HG02970 (cell line): ENCODE measurements at regions not wholly inside any gene's neighbourhood (a gene's known extent, or its start where the extent isn't known, plus 50 kb on each side); places are given as distances from the start of the nearest gene placed in this dataset.

Source experiments
- ATAC-seq: cut with Tn5 transposase; IDR thresholded peaks from one replicate; pipeline ENCODE4 v1.9.1; 2021; ENCODE audit warnings: mild to moderate bottlenecking, moderate library complexity, moderate number of reproducible peaks; ENCODE audit not compliant: unreplicated experiment, low FRiP score

DNA sequence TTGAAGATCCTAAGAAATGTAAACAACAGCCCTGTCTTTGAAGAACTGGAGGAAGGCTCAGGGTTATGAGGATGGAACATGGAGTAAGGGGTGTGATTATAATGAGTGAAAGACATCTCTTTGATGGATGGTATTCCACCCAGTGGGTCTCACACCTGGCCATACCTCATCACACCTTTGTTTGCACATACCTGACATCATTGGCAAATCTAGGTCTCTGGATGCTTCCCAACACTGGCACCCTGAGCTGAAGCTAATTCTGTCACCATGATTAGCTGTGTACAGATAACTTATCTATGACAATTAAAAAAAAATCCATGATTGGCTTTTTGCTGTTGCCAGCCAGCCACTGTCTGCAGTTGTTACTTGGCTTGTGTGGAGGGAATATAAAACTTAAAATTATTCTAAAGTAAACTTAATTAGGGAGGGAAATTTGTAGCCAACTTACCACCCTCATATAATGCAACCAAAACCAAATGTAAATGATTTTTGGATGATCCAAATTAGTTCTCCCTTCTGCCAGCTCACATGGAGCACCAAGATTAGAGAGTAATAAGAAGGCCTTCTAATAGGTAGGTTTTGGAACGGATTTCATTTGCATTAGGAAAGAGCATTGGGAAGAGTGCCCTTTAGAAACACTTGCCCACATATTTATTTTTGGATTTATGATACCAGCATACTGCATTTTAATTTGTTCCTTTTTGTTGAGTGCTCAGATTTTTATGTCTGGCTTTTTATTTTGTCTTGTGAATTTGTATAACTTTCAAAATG, 249.5 kb downstream of the SOX4 start:
- ATAC-seq = no peak

DNA sequence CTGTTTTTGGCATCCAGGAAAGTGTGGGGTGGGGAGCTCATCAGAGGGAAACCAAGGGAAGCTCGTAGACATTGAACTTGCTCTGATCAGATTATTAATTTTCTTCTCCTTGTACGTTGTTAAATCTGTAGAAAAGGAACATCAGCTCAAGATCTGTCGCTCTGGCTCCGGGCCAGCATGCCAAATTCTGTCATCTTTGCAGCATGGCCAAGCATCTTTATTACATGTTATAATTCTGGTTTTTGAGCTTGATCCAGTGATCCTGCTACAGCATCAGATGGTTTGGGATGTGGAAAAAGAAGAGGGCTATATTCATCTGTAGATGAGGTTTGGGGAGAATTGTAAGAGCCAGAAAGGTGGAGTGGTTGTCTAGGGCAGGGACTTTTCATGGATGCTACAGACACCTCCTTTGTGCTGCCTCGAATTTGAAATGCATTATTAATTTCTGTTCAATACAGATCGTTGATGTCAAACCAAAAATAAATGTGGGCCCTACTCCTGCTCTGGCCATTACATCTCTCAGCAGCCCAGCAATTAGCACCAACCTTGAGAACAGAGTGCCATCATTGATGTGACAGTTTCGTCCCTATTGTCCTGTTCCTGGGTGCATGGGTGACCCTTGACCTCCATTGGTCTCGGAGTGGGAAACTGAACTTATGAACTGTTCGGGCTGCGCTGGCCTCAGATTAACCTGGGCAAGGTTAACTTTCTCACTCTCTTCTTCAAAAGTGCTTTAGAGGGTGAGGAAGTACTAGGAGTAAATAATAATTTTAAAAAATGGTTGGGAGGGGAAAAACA, 250.8 kb downstream of the SOX4 start:
- no peak for ATAC-seq

DNA sequence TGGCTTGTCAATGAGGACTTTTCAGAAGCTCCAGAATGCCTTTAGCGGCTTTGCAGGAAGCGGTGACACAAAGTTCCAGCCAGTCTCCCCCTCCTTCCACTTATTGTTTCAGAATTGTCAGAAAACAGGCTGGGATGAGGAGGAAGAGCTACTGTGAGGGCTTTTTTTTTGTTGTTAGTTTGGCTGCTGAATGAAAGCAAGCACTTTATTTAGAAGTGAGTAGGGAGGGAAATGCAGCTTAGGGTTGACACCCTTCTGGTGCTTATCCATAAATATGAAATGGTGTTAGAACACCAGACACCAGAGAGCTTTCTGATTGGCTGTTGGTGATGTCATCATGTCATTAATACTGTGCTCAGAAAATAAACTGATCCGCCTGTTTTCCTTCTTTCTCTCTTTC, 251.5 kb downstream of the SOX4 start:
- ATAC-seq = no peak

DNA sequence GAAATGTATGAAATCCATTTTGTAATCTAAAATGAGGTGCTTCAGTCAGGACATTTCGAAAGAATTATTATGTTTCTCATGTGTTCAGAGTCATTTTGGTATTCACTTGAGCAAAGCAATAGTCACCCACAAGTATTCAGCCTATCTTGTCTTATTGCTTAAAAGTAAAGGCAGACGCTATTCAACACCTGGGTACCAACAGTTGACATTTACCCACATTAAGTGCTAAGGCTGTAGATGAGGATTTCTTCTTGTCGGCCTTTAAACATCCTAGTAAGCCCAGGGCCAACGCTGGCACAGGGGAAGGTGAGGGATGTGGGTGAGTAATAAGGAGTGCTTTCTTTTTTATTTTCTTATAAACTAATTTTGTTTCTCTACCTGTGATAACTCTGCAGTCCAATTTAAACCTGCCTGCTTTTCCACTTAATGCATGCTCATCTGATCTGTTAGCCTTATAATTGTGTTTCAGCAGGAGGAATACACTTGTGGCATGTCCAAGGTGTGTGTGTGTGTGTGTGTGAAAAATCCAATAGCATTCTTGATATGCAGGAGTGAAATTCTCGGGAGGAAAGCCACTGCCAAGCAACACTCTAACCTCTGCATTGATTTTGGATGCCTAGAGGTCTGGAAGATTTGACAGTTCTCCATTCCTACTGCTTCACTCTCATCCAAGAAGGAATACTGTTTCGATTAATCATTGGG, 252.0 kb downstream of the SOX4 start:
- ATAC-seq = no peak

DNA sequence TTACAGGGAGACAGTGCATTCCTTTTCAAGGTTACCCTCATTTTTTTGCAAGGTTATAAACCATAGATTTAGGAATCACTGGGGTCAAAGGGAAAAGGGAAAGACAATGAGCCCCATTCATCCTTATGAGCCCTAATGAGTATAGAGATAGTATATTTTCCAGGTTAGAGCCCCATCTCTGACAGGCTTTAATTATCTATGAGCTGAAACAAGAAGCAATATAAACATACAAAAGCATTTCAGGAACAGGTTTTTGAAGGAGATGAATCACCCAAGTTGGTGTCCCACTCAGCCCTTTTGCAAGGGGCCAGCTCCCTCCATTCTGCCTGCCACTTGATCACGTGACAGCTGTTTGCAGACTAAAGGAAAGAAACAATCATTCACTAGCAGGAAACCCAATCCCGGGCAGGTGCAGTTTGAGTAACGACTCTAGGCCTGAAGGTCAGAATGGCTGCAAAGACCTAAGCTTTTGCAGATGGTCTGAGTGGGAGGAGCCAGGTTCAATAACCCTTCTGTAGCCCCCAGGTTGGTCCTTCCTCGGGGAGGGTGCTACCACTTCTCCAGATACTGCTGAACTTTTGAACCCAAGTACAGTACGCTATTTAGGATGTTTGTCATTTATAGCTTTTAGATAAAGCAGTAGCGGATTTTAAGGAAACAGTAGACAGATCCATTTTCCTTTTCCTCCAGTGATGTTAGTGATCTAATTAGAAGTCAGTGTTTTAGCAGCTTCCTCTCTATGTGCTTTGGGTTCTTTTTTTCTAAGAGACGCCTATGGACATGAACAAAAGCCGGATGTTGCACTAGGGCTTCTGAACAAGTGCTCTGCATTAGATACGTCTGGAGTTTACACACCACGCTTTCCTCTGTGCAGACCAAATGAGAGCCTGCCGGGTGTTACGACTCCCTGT, 253.2 kb downstream of the SOX4 start:
- no peak for ATAC-seq

DNA sequence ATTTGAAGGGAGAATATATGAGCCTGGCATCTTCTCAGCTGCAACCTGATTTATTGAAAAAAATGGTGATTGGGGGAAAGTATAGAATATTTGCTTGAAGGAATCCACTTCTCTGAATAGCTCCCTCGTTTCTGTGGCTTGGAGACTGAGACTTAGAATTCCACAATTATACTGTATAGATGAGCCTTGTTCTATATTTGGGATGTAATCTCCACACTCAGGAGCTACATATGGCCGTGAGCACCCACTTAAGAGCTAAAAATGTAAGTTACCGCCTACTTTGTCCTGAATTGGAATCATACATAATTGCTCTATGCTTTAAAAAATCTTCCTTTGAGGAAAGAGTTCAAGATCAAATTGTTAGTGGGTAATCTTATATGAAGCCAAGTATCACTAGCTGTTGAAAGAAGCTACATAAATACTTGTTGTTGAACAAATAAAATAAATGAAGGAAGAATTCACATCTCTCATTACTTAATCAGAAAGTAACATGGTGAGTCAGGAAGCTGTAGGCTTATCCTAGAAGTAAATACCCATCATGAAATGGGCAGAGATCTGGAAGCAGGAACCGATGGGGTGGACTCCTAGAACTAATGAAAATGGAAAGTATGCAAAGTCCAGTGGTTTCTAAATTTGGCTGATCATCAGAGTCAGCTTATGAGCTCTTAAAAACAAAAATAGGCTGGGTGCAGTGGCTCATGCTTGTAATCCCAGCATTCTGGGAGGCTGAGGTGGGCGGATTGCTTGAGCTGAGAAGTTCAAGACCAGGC, 254.3 kb downstream of the SOX4 start:
- no peak for ATAC-seq

DNA sequence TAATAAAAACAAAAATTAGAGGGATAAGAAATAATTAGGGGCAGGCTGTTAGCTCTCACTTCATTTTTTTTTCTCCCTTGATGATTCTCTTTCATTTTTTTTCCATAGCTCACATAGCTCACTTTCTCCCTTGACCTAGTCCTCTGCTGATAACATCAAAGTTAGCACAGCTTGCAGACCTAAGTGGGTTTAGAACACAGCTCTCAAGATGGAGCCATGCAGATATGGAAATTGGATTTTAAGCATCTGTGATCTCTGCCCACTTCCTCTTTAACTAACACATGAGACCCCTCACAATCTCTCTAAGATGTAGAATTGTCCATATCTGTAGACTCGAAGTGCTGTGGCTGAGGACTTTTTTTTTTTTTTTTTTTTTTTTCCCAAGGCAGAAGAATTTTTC, 257.1 kb downstream of the SOX4 start:
- no peak for ATAC-seq

DNA sequence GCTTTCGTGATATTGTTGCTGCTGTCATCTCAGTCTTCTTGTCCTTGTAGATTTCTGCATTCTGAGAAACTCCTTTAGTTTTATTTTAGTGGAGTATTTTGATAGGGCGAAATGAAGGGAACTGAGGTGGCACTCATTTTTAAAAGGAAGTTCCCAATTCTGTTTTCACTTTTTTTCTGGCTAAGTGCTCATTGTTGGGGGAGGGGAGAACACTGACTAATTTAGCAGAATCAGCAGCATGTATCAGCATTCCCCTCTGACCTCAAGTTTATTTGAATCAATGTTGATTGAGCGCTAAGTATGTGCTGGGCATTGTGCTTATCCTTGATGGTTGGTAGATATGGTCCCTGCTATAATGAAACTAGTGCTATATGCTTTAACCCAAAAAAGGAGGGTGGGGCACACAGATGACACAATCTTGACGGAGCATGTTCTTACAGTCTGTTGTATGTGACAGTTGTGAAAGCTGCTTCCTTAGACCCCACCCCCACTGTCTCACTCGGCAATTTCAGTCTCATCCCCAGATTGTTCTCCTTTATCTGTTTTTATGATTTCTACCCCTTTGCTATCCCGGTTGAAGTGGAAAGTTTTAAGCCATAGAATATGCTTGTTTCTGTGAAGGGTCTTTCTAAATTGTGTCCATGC, 262.4 kb downstream of the SOX4 start:
- no peak for ATAC-seq

DNA sequence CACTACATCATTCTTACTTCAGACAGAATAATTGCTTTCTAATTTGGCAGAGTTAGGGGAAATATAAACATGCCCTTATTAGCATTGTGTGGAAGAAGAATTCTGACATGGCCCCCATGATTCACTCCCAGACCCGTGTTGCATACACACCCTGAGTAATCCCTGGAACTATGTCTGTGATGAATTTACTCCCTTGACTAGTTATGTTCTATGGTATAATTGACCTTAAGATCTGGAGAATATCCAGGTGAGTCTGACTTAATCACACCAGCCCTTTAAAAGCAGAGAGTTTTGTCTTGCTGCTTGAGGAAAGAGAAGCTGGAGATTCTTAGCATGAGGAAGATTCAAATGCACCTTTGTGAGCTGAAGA, 262.9 kb downstream of the SOX4 start:
- ATAC-seq = no peak

DNA sequence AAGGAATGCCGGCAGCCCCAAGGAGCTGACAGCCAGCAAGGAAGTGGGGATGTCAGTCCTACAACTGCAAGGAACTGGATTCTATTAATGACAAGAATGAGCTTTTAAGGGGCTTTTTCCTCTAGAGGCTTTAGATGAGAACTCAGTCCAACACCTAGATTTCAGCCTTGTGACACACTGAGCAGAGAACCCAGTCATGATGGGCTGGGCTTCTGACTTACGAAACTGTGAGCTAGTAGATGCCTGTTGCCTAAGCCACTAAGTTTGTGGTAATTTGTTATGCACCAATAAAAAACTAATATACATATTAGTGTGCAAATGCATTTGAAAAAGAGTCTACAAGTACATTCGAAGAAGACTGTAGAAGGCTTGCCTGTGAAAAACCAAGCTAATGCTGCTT, 263.3 kb downstream of the SOX4 start:
- ATAC-seq = no peak

DNA sequence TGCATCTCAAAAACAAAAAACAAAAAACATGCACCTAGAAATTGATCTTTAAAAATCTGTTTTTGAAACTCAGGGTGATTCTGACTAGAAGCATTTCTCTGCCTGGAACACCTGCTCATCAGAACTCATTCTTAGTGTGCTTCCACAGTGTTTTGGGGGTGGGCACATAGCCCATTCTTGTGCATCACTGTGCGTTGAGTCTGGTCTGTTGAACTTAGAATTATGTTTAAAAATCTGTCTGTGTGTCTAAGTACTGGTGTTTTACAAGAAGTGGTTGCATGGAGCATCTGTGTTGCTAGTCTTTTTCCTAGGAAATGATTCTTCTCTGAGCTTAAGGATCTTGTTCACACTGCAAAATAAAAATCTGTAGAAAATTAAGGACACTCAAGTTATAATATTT, 264.5 kb downstream of the SOX4 start:
- ATAC-seq = no peak

DNA sequence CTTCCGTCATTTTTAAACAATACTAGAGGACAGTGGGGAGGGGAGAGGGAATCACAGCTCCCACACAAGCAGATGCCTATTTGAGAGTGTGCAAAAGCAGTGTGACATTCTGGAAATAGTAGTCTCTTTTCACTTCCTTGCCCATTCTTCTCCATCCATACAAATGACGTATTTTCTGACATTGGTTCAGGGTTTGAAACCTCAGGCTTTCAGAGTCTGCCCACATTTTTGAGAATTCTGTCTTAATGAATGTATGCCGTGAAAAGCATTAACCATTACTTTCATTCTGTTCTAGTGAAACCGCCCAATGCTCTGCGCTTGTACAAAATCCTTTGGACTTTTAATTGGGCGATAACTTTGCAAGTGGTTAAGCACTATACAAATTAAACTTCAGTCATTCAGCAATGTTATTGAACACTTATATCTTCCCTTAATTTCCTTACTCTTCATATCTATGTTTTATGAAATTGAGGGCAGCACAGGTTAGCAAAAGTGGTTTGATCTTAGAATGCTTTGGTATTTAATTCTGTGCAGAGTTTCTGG, 265.7 kb downstream of the SOX4 start:
- no peak for ATAC-seq

DNA sequence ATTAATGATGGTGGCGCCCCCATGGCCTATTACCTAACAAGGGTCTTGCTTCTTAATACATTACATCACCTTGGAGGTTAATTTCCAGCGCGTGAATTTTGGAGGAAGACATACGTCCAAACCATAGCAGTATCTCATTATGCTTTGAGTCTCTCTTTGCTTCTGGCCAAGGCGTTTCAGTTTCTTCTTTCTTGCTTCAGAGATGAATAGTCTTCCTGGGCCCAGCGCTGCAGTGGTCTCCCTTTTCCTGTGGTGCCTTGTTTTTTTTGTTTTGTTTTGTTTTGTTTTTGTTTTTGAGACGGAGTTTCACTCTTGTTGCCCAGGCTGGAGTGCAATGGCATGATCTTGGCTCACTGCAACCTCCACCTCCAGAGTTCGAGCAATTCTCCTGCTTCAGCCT, 268.4 kb downstream of the SOX4 start:
- ATAC-seq = no peak

DNA sequence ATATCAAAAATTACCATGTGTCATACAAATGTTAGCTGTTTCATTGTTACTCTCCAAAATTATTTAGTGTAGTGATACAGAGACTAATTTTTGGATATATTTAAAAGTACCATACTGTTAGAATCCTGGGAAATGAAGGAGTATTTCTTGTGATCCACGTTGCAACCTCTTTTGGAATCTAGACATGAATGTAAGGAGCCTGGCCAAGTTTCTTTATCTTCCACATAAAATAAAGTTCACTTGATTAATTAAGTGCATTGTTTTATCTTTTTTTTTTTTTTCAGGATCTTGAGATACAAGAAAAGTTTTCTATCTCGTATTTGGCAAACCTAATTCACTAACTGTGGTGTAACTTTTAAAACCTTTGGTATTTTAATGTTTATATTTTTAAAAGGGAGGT, 270.7 kb downstream of the SOX4 start:
- no peak for ATAC-seq

DNA sequence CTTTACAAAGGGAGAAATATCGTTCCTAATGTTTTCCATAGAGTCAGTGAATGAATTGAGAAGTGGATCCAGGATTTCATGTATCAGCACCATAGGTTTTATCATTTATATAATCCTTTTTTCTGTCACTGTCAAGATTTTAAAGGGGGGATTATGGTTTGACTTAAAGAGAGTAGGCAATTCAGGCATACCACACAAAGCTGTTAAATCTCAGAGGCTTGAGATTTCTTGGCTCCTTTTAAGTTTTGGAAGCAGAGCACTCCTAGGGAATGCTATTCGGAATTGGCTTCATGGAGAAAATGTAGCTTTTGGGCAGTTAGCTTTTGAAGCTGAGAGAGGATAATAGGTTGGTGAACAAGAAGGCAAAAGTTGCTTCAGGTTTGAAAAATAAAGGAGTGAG, 274.7 kb downstream of the SOX4 start:
- no peak for ATAC-seq

DNA sequence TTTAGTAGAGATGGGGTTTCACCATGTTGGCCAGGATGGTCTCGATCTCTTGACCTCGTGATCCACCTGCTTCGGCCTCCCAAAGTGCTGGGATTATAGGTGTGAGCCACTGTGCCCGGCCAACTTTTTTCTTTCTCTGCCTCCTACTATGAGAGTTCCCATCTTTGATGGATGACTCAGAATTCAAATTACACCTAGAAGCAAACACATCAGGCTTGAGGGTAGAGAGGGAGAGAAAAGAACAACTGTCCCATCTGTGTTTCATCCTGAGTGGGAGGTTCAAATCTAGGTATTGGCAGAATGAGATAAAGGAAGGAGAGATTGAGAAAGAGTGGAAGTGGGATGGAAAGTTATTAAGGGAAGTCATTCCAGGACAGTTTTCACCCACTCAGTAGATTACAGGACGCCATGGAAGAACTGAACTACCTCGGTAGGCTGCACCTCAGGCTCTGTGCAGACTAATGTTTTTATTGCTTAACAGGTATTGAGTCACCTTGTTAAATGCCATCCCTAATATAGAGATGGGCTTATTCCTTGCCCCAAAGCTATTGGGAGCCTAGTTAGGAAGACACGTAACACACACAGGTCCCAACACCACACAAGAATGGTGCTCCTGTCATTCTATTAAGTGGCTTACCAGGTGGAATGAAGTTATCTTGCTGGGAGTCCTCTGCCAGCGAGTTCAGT, 275.7 kb downstream of the SOX4 start:
- no peak for ATAC-seq

DNA sequence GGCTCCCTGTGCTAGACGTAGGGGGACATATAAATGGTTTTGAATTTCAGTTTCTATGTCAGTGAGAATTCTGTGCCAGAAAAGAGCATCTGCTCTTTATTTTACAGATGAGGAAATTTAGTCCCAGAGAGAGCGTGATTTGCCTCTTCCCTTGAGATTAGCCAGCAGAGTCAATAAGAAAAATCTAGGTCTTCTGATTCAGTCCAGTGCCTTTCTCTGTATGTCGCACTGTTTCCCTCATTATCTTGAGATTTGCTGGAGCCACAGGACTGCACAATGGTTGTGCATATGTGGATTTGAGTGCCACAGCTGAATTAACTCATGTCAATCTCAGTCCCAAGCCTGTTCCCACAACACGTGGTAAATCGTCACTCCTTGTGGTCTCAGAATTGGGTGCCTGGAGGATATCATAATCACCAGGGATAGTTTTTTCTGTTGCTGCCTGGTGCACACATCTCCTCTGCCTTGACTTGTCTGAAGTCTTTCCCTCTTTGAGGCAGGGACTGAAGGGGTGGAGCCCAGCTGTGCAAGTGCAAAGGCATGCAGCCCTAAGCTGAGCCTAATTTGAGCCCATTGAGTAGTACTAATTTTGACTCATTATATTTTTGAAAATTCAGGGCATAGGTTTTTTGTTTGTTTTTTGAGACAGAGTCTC, 276.7 kb downstream of the SOX4 start:
- ATAC-seq = no peak

DNA sequence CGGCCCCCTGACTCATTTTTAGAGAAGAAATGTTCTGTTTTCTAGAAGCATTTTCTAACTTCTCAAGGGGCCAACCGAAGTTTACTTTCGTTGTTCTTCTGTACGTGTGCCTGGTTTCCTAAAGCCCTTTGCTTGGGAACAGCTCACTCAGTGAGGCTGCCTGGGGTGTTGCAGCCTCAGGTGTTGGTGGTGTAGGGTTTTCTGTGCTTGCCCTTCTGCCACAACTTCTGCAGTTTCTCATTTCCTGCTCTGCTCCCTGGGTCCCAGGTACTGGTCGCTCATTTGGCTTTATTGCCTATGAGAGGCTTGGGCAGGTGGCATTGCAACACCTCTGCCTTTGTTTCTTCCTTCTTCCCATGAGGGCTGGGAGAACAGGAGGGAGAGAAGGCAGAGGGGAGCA, 278.3 kb downstream of the SOX4 start:
- ATAC-seq = no peak
